Calu3 (cell line): ENCODE measurements at regions not wholly inside any gene's neighbourhood (a gene's known extent, or its start where the extent isn't known, plus 50 kb on each side); places are given as distances from the start of the nearest gene placed in this dataset.

ENCODE experiments used
- BruUV-seq: library from RNA; stranded (reverse); fragments of 400-500 nt; replicated peaks from 2 replicates; lab custom pipeline; 2021; lab: Mats Ljungman, UMichigan
- CTCF ChIA-PET: fragments of 300-600 bp; sonication (Branson Sonifier 250); formaldehyde crosslinking; loops from one replicate; lab custom pipeline; 2022; ENCODE audit warnings: antibody characterized with exemption; lab: Charles Lee
- DNase-seq: peaks from one replicate; pipeline ENCODE4 v3.0.0; 2022
- H3K27ac Mint-ChIP-seq: one replicate; pipeline ENCODE4 v1.8.0; 2022; ENCODE audit warnings: mixed read lengths; ENCODE audit not compliant: unreplicated experiment
- H3K27me3 Mint-ChIP-seq: one replicate; pipeline ENCODE4 v1.8.0; 2022; ENCODE audit warnings: mixed read lengths; ENCODE audit not compliant: unreplicated experiment
- H3K36me3 Mint-ChIP-seq: one replicate; pipeline ENCODE4 v1.8.0; 2022; ENCODE audit warnings: mild to moderate bottlenecking, moderate library complexity, mixed read lengths; ENCODE audit not compliant: insufficient read depth, unreplicated experiment
- H3K4me1 Mint-ChIP-seq: one replicate; pipeline ENCODE4 v1.8.0; 2022; ENCODE audit warnings: mild to moderate bottlenecking, low read depth, mixed read lengths; ENCODE audit not compliant: unreplicated experiment
- H3K4me3 Mint-ChIP-seq: one replicate; pipeline ENCODE4 v1.8.0; 2022; ENCODE audit warnings: mild to moderate bottlenecking, low read depth, moderate library complexity, mixed read lengths; ENCODE audit not compliant: unreplicated experiment
- H3K9me3 Mint-ChIP-seq: one replicate; pipeline ENCODE4 v1.8.0; 2022; ENCODE audit warnings: low read depth, mixed read lengths; ENCODE audit not compliant: unreplicated experiment
- intact Hi-C: fragments of 100-400 bp; cut with micrococcal nuclease; formaldehyde crosslinking; loops from one replicate; pipeline ENCODE4 v1.10.0; 2022; ENCODE audit not compliant: unreplicated experiment
- TF ChIP-seq, protein P1 (sequence below): fragments of 200-600 bp; IDR thresholded peaks from one replicate; pipeline ENCODE4 v1.8.0; 2022; ENCODE audit warnings: antibody characterized with exemption; ENCODE audit not compliant: unreplicated experiment

DNA sequence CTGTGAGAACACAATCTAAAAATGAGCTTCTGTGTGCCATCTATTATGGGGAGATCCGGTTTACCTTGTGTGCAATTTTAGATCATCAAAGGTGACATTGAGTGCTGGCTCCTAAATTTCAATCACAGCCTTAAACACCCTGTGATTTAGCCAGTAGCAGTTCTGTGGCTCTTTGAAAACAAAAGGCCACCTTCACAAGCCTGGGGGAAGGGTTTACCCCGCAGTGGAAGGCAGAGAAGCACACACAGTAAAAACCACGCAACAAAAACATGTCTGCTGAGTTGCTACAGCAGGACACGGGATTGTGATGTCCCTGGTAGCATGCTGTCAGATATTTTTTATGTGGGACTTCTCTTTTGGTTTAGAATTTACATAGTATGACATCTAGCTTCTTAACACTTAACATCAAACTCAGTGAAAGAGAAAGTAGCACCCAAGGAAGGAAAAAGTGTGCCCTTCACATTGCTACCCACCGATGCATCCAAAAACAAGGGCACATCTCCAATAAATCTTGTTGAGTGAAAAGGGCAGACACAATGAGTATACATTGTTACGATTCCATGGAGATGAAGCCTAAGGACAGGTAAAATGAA lies 56.1 kb upstream of the RNF152 start:
- TF ChIP-seq, protein P1, sequence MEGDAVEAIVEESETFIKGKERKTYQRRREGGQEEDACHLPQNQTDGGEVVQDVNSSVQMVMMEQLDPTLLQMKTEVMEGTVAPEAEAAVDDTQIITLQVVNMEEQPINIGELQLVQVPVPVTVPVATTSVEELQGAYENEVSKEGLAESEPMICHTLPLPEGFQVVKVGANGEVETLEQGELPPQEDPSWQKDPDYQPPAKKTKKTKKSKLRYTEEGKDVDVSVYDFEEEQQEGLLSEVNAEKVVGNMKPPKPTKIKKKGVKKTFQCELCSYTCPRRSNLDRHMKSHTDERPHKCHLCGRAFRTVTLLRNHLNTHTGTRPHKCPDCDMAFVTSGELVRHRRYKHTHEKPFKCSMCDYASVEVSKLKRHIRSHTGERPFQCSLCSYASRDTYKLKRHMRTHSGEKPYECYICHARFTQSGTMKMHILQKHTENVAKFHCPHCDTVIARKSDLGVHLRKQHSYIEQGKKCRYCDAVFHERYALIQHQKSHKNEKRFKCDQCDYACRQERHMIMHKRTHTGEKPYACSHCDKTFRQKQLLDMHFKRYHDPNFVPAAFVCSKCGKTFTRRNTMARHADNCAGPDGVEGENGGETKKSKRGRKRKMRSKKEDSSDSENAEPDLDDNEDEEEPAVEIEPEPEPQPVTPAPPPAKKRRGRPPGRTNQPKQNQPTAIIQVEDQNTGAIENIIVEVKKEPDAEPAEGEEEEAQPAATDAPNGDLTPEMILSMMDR, result no peak

DNA sequence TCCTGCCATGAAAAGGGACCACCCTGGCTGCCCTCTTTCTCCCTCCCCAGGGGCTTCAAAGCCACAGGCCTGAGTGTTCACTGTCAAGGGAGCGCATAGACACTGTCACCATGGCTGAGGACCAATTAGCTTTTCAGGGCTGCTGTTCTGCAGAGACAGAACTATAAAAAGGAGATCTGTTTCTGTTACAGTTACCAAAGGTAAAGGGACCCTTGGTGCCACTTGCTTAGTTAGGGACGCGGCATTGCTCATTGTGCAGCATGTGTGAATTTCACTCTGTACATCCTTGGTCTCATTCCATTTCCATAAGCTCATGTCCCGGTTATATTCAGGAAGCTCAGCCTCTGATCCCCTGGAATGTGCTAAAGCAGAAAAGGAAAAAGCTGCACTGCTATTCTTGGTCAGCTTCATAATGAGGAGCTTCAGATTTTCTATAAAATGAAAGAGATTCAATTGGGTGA lies 55.5 kb upstream of the RNF152 start:
- Mint-ChIP-seq H3K4me1 (no peaks in the 10 kb centered on the region), H3K27me3 (no peaks in the 10 kb centered on the region), H3K27ac (no peak overlapping the region), H3K36me3 (no peaks in the 10 kb centered on the region), H3K4me3 (no peak overlapping the region), H3K9me3 (no peaks in the 10 kb centered on the region)
- intact Hi-C loops, result no loop called here
- DNase-seq, result no peak
- TF ChIP-seq, protein P1, result no peak
- BruUV-seq, result no TSS peak
- CTCF ChIA-PET, result interaction anchor here (0.6 kb wide), 2 partner anchors 14 to 718 kb away, joined by 3 read pairs; no protein-coding TSS in a partner anchor

More for the DNA sequence above, 56.1 kb upstream of the RNF152 start:
- H3K27me3 Mint-ChIP-seq, result no peaks in the 10 kb centered on the region
- H3K4me3 Mint-ChIP-seq, result no peak overlapping the region
- no peaks in the 10 kb centered on the region for H3K4me1 Mint-ChIP-seq
- H3K36me3 Mint-ChIP-seq, result no peaks in the 10 kb centered on the region
- no TSS peak for BruUV-seq
- H3K27ac Mint-ChIP-seq, result no peak overlapping the region
- CTCF ChIA-PET, result interaction anchor here (0.6 kb wide), 1 partner anchor 14 kb away, joined by 3 read pairs; no protein-coding TSS in a partner anchor
- no peaks in the 10 kb centered on the region for H3K9me3 Mint-ChIP-seq
- intact Hi-C loops, result no loop called here
- no peak for DNase-seq

DNA sequence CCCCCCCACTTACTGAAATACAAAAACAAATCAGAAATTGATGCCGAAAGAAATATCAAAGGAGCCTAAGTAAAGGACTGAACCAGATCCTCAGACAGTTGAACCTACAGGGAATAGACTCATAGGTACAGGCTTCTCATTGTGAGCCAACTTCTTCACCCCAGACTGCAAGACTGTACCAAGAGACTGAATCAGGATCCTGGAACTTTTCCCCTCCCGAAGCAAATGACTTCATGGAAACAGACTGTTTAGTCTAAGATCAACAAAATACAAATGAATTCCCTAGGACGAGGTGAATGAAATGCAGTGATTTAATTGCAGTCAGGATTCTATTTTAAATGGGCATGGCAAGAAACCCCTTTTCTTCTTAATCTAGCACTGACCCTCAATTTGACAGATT lies 53.6 kb upstream of the RNF152 start:
- Mint-ChIP-seq H3K4me1 (no peaks in the 10 kb centered on the region), H3K36me3 (no peaks in the 10 kb centered on the region), H3K9me3 (no peaks in the 10 kb centered on the region), H3K27me3 (no peaks in the 10 kb centered on the region), H3K4me3 (no peak overlapping the region), H3K27ac (no peak overlapping the region)
- DNase-seq, result no peak
- intact Hi-C loops, result no loop called here
- BruUV-seq, result no TSS peak
- CTCF ChIA-PET, result no interaction called here
- TF ChIP-seq, protein P1, result no peak

DNA sequence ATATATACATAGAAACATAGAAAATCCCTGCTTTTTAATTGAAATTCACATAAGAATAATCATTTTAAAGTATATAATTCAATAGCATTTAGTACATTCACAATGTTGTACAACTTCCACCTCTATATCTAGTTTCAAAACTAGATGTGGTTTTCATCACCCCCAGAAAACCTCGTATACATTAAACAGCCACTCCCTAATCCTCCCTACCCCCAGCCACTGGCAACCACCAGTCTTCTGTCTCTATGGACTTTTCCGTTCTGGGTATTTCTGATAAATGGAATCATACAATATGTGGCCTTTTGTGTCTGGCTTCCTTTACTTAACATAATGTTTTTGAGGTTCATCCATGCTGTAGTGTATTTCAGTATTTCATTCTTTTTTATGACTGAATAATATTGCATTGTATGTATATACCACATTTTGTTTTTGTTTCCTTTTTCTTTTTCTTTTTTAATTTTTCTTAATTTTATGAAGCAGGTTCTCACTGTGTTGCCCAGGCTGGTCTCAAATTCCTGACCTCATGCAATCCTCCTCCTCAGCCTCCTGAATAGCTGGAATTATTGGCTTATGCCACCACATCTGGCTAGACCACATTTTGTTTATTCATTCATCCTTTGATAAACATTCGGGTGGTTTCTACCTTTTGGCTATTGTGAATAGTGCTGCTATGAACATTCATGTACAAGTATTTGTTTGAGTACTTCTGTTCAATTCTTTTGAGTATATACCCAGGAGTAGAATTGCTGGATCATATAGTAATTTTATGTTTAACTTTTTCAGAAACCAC lies 50.6 kb upstream of the RNF152 start:
- no peak for DNase-seq
- Mint-ChIP-seq H3K27me3 (no peaks in the 10 kb centered on the region), H3K4me1 (peaks cover 28% of the 10 kb centered on the region), H3K27ac (no peak overlapping the region), H3K9me3 (peaks cover 2% of the 10 kb centered on the region), H3K4me3 (no peak overlapping the region), H3K36me3 (no peaks in the 10 kb centered on the region)
- TF ChIP-seq, protein P1, result no peak
- intact Hi-C loops, result no loop called here
- BruUV-seq, result no TSS peak
- CTCF ChIA-PET, result no interaction called here
